GM23338 (cell line): ENCODE measurements at regions not wholly inside any gene's neighbourhood (a gene's known extent, or its start where the extent isn't known, plus 50 kb on each side); places are given as distances from the start of the nearest gene placed in this dataset.

ENCODE experiments used
- EZH2 ChIP-seq: fragments of 200-600 bp; sonication (generic); IDR thresholded peaks from one replicate; pipeline ENCODE4 v1.8.0; 2017; ENCODE audit warnings: antibody characterized with exemption, mild to moderate bottlenecking, low read depth; ENCODE audit not compliant: unreplicated experiment
- EZH2phosphoT487 ChIP-seq: fragments of 200-600 bp; sonication (generic); IDR thresholded peaks from one replicate; pipeline ENCODE4 v1.8.1; 2018; ENCODE audit warnings: antibody characterized with exemption; ENCODE audit not compliant: unreplicated experiment
- NANOG ChIP-seq: IDR thresholded peaks from 2 replicates; pipeline ENCODE4 v1.6.1; 2016; ENCODE audit warnings: antibody characterized with exemption, borderline replicate concordance
- POLR2AphosphoS5 ChIP-seq: IDR thresholded peaks from 2 replicates; pipeline ENCODE4 v1.6.1; 2016; ENCODE audit warnings: antibody characterized with exemption, low read depth
- TF ChIP-seq, protein P1 (sequence below), 2 experiments: fragments of 200-600 bp in 1 of 2; sonication (generic) in 1 of 2; conservative IDR thresholded peaks; 2 replicates each; pipeline versions ENCODE4 v1.5.1 to v1.6.1; 2016 to 2017; ENCODE audit warnings: antibody characterized with exemption in 2 of 2, low read depth in 2 of 2, mild to moderate bottlenecking in 2 of 2, moderate library complexity in 1 of 2
- TF ChIP-seq, protein P2 (sequence below): IDR thresholded peaks from 2 replicates; pipeline ENCODE4 v1.6.1; 2016; ENCODE audit warnings: antibody characterized with exemption

DNA sequence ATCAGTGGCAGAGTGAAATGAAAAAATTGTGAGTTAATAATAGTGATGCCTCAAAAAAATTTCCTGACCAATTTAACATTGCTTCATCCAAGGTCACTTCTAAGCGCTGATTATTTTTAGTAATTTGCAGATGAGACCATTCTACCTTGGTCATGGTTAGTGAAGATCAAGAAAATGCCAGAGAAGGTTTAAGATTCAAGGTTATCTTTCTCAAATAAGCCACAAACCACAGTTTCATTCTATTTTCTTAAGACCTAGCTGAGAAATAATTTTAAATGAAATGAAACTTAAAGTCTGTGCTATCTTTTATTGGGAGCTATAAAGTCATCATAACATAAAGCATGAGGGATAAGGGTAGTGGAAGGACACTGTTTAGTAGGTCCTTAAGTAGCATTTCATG, 353.9 kb upstream of the NAALADL2 start:
- TF ChIP-seq, protein P1, sequence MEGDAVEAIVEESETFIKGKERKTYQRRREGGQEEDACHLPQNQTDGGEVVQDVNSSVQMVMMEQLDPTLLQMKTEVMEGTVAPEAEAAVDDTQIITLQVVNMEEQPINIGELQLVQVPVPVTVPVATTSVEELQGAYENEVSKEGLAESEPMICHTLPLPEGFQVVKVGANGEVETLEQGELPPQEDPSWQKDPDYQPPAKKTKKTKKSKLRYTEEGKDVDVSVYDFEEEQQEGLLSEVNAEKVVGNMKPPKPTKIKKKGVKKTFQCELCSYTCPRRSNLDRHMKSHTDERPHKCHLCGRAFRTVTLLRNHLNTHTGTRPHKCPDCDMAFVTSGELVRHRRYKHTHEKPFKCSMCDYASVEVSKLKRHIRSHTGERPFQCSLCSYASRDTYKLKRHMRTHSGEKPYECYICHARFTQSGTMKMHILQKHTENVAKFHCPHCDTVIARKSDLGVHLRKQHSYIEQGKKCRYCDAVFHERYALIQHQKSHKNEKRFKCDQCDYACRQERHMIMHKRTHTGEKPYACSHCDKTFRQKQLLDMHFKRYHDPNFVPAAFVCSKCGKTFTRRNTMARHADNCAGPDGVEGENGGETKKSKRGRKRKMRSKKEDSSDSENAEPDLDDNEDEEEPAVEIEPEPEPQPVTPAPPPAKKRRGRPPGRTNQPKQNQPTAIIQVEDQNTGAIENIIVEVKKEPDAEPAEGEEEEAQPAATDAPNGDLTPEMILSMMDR (conservative IDR thresholded peaks at IDR 0.05; ENCODE audit: low read depth in 2 of 2): no peak
- TF ChIP-seq, protein P2, sequence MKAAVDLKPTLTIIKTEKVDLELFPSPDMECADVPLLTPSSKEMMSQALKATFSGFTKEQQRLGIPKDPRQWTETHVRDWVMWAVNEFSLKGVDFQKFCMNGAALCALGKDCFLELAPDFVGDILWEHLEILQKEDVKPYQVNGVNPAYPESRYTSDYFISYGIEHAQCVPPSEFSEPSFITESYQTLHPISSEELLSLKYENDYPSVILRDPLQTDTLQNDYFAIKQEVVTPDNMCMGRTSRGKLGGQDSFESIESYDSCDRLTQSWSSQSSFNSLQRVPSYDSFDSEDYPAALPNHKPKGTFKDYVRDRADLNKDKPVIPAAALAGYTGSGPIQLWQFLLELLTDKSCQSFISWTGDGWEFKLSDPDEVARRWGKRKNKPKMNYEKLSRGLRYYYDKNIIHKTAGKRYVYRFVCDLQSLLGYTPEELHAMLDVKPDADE: no peak
- TF ChIP-seq EZH2: no peak
- no peak for TF ChIP-seq POLR2AphosphoS5
- no peak for TF ChIP-seq NANOG
- no peak for TF ChIP-seq EZH2phosphoT487
